Jurkat, Clone E6-1 (cell line): ENCODE measurements at regions not wholly inside any gene's neighbourhood (a gene's known extent, or its start where the extent isn't known, plus 50 kb on each side); places are given as distances from the start of the nearest gene placed in this dataset.

Experiments
- DNase-seq: peaks from one replicate; pipeline ENCODE4 v3.0.0-alpha.2; 2011; ENCODE audit warnings: low read depth, low spot score
- H3K4me3 ChIP-seq: 2 replicates; pipeline ENCODE4 v1.5.1; 2011; ENCODE audit warnings: mild to moderate bottlenecking, low read length, control low read depth, moderate library complexity

DNA sequence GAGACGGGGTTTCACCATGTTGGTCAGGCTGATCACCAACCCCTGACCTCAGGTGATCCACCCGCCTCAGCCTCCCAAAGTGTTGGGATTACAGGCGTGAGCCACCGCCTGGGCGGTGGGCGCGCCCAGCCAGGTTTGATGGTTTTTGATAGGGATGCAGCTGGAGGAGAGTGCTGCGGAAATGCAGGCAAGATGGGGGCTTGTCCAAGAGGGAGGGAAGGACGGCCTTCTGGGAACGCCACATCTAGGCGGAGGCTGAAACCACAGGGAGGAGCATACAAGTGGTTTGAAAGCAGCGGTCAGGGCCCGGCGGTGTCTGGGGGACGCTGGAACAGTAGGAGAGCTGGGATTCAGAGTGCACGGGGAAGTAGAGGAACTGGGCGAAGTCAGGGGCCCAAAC, 134.6 kb downstream of the VRK1 start:
- no peak overlapping the region for H3K4me3 ChIP-seq
- DNase-seq: no peak

DNA sequence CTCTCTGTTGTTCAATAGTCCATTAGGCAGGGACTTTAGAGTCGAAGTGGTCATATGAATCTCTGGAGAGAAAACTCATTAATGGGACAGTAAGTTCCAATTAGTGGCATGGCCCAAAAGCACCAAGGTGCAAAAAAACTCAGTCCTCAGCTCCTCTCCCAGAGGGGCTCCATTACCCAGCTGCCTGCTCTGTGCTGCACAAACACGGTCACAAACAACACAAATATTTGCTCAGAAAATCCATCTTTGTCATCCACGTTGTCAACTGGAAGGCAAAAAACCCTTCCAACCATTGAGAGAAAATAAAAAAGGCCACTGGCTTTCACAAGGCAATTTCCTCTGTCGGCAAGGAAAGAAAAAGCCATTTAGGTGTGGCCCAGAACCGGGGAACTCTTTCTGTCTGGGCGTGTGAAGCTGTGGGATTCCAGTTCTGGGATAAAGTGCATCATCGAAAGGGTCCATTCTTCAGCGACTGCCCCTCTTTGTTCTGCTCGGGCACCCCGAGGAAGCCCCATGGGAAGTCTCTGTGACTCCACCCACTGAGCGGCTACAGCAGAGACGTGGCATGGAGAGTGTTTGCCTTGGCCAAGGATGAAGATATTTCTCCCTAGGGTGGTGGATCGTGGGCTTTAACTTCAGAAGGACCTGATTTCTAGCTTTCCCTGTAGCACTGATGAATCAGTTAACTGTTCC, 137.6 kb downstream of the VRK1 start:
- DNase-seq: no peak
- no peak overlapping the region for H3K4me3 ChIP-seq

DNA sequence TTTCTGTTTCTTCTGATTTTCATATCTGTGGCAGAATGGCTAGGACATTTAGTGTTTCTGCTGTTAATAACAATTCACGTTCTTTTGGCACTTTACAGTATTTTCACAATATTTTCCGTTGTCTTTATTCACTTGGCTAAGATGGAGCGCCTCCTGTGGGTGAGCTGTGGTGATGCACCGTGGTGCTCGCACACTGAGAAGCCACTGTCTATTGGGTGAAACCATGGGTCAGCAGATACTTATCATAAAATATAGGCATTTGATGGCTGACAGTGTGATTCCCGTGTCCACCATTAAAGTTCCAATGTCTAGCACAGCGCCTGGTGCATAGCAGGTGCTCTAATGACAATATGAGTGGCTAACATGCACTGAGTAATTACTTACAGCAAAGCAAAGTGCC, 141.8 kb downstream of the VRK1 start:
- no peak overlapping the region for H3K4me3 ChIP-seq
- no peak for DNase-seq

DNA sequence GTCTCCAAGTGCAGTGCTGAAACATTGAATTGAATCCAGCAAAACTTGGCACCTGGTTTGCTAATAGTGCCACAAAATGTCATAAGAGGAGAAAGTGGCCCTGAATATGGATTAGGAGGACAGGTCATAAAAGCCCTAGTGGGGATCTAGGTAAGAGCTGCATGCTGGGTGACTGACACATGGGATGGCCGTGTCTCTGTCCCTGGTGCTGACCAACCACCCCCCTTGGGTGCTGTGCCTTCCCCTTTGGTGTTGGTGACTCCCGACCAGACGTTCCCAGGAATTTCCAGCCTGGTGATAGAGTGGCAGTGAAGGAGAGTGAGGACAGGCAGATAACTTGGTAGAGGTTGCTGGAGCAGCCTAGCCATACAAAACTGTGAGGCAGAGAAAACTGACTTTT, 142.8 kb downstream of the VRK1 start:
- H3K4me3 ChIP-seq: no peak overlapping the region
- DNase-seq: no peak

DNA sequence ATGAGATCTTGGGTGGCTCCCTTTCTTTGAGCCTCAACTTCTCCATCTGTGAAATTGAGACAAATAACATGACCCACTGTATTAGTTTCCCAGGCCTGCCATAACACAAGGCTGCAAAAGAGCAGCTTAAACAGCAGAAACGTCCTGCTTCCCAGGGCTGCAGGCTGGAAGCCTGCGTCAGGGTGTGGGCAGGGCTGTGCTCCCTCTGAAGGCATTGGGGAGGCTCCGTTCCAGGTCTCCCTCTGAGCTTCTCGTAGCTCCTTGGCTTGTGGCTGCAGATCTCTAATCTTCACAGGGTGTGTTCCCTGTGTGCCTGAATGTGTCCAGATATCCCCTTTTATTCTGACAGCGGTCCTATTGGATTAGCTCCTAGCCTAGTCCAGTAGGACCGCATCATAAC, 147.1 kb downstream of the VRK1 start:
- DNase-seq: no peak

DNA sequence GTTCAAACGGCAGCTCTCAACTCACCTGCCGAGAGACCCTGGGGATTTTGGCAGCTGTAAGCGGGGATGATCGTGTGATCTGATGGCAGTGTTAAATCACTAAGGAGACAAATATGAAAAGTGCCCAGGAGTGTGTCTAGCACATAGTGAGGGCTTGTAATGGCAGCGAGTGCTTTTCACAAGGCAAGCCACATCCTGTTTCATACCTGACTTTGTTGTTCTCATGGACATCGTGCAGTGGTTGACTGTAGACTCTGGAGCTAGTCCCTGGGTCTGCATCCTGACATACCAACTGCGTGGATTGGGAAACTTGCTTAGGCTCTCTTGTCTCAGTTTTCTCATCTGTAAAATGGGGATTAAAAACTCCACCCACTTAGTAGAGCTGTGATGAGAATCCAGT, 148.5 kb downstream of the VRK1 start:
- DNase-seq: no peak
- no peak overlapping the region for H3K4me3 ChIP-seq

More for the DNA sequence above, 147.1 kb downstream of the VRK1 start:
- H3K4me3 ChIP-seq: no peak overlapping the region

DNA sequence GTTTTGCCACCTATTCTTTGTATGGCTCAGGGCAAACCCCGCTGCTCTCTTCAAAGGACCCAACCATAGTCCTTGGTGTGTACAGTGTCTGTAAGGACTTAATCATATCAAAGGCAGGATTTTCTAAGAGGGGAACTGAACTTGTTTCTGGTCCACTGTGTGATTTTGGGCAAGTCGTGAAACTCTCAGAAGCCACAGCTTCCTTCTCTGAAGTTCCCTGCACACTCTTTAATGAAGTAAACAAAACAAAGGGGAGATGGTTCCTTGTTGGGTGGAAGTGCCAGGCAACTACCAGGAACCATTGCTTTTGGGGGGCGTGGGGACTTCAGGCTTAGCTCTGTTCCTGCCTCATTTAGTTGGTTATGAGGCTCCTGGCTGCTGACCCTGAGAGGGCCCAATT, 152.4 kb downstream of the VRK1 start:
- DNase-seq: no peak
- H3K4me3 ChIP-seq: no peak overlapping the region

DNA sequence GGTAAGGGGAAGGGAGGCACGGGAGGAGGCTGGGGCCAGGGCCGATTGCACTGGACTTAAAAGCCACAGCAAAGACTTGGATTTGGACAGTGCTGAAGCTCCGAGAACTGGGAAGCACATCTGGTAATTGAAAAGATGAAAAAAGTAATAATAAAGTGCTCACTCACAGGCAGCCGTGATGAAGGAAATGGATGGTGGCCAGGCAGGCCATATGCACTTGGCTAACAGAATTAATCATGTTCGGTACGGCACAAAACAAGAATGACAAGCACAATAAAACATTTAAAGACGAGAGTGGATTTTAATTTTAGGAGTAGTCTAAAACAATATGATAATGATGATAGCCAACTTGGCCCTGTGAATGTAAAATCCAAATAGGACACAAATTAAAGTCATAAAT, 154.3 kb downstream of the VRK1 start:
- no peak for DNase-seq
- H3K4me3 ChIP-seq: no peak overlapping the region

DNA sequence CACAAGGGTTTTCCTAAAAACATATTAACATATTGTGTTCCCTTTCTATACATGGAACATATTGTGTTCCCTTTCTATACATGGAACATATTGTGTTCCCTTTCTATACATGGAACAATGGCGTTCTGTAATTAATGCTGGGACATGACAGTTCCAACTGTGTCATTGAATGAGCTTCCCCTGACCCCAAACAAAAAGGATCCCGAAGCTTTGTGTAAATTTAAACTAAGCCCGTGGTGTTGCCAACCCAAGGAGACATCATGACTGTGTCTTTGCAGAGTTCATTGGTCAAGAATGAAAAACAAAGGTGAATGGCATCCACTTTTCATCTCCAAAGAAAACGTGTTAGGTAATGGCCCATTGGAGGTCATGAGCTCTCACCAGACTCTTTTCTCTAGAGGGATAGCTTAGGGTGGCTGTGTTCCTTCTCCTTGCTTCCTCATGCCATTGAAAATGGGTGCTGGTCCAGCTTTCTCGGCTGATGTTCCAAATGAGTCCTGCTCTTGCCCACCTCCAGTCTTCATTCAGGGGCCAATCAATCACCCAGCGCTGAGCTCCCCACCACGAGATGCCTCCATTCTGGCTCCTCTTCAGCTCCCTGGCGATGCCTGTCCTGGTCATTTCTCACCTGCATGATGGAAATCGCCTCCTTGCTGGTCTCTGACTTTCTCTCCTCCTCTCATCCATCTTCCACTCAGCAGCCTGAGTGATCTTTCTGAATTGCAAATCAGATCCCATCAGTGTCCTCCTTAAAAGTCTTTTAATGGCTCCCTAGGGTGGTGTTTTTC, 156.1 kb downstream of the VRK1 start:
- no peak overlapping the region for H3K4me3 ChIP-seq
- DNase-seq: no peak

DNA sequence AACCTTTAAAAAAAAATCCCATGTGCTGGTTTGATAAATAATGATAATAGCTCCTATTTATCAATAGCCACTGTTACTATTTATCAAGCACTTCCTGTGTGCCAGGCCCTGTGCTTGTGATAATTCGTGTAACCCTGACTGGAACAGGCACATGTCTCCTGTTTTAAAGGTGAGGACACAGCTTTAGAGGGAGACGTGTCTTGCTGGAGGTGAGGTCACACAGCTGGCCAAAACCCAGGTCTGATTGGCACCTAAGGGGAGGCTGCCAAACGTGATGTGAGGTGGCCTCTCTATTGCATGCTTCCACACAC, 156.6 kb downstream of the VRK1 start:
- DNase-seq: no peak
- H3K4me3 ChIP-seq: no peak overlapping the region

DNA sequence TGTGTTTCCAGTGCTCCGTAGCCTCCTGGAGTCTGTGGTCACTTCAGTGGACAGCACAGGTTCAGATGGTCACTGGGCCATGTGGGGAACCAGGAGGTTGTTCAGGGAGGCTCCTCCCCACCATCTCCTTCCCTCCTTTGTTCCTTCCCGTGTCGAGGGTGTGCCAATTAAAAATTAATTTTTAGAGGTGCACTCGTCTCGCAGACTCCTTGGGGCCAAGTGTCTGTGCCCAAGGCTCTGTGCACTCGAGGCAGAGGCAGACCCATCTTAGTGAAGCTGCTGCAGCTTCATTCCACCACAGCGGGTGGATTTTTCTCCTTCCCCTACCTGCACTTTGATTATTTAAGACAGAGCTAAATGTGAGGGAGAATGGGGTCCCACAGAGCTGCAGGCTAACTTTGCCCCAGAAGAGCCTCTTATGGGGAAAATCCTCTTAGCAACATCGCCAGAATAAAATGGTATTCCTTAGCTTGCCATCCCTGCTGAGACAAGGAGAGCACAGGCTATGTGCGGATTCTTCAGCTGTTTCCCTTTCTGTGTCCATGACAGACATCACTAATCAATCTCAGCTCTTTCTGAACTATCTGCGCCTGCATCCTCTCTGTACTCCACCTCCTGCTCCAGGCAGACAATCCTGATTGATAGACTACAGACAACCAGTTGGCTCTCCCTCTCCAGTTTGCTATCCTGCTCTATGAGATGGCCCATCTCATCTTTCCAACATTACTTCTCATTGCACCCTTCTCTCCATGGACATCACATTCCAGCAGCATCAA, 159.5 kb downstream of the VRK1 start:
- DNase-seq: no peak
- no peak overlapping the region for H3K4me3 ChIP-seq

DNA sequence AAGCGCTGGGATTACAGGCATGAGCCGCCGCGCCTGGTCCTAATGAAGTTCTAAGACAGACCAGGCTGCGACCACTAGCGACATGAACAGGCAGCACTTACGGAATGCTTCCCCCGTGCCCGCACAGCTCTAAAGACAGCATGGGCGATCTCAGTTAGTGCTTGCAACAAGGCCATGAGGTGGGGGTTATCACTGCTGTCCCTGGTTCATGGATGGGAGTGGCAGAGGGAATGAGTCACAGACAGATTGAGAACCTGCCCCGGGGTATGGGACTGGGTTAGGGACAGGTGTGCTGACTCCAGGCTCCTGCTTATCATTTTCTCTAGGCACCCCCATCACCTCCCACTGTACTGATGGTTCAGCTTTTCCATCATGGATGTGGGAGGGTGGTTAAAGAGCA, 160.9 kb downstream of the VRK1 start:
- H3K4me3 ChIP-seq: no peak overlapping the region
- no peak for DNase-seq

DNA sequence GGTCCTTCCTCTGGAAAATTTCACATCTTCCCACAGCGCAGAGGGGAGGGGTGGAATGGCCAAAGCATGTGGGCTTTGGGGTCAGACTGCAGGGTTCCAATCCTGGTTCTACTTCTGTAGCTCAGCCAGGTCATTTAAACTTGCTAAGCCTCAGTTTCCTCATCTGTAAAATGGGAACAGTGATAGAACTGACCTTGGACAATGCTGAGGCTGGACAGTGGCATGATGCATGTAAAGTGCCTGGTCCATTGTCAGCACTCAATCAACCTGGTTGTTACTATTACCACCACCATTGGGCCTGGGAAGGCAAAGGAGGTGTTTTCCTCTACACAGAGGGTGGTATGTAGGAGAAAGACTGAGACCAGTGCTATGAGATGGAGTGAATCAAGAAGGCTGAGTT, 162.8 kb downstream of the VRK1 start:
- no peak for DNase-seq
- no peak overlapping the region for H3K4me3 ChIP-seq

DNA sequence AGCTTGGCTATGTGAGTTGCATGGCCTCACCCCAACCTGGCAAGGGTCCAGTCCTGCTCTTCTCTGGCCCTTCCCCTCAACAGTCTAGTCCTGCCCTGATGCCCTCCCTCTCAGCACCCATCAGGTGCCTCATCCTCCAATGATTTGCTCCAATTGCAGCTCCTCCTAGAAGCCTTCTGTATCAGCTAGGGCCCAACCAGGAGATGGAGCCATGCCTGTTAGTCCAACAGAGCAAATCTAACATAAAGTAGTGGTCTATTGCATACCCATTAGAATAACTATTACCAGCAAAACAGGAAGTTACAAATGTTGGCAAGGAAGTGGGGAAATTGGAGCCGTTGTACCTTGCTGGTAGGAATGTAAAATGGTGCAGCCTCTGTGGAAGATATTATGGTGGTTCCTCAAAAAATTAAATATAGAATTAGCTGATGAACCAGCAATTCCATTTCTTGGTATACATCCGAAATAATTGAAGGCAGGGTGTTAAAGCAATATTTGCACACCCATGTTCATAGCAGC, 163.5 kb downstream of the VRK1 start:
- DNase-seq: no peak

DNA sequence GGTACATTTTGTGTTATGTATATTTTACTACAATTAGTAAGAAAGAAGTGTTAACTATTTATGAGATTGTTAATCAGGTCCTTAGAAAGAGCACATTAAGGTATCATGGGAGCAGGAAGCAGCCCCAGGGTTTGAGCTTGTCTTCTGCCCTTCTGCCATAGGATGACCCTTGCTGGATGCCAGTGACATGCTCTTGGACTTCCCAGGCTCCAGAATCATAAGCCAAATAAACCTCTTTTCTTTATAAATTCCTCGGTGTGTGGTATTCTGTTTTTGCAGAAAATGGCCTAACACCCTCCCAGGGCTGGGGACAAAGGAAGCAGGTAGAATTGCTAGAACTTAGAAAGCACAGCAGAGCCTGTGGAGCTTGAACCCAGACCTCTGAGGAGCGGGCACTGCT, 164.7 kb downstream of the VRK1 start:
- H3K4me3 ChIP-seq: no peak overlapping the region
- no peak for DNase-seq

More for the DNA sequence above, 163.5 kb downstream of the VRK1 start:
- H3K4me3 ChIP-seq: no peak overlapping the region

DNA sequence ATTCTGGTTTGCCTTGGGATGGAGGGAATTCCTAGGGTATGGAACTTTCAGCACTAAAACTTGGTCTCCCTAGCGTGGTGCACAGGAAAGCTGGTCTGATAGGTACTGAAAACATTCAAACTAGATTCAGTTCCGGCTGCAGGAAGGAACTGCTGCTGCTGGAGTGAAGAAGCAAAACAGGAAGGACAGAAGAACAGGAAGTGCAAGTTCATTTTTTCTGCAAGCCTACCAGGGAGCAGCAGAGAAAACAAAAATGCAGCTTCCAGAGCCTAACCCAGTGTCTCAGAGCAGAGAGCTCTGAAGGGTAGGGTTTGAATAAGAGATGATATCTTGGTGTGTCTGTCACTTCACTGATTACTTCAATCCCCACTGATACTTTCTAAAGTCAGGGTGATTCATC, 165.2 kb downstream of the VRK1 start:
- peak; percentile 52 for DNase-seq
- H3K4me3 ChIP-seq: no peak overlapping the region

DNA sequence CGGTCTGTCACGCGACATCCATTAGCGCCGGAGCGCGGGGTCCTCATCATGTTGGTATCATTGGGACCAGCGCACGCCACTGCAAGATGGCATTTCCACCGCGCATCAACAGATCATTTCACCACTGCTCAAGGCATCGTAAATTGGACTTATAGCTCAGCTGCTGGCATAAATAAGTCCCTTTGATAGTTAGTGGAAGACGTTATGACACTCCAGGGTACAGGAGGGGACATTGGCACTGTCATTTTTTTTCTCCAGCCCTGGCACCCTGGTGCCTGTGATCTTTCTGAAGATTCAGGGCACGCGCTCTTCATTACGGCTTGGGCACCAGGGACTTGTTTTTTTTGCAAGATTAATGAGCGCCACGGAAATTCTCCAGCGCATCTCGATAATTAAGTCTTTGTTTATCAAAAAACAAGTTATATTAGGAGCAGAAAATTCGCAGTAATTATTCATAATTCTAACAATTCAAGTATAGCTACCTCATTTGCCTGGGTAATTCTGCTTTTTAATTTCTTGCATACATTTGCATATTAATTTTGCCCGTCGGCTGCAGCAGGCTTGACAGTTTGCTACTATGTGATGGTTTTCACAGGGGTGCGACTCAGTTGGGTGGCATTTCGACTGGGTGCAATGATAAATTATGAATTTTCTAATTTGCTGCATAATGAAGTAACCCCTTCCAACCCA, 167.7 kb downstream of the VRK1 start:
- no peak overlapping the region for H3K4me3 ChIP-seq
- no peak for DNase-seq

DNA sequence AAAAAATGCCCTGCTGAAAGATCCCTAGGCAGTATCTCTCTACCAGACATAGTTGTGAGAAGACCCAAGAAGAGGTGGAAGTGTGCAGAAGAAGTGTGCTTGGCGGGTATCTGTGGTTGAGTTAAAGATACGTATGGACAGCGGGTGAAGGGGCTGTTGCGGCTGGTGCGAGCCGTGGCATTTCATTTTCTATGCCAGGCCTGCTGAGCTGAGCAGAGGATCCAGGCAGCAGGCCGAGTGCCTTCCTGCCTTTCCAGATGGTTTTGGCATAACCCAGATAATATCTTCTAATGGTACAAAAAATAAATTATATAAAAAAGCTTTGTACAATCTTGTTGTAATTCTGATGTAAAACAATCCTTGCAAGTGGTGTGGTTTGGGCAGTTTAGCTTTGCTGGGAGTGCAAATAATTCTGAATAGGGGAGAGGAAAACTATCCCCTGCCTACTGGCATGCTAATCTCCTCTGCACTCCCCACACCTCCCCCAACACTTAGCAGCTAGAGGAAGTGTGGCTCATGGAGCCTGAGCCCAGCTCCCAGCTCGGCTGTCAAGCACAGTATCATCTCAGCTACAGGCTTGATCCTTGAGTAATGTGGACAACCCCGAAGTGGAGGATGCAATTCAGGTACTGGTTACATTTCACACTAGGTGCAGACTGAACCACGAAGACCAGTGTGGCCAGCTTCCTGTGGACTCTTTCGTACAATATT, 168.9 kb downstream of the VRK1 start:
- DNase-seq: no peak
- no peak overlapping the region for H3K4me3 ChIP-seq

DNA sequence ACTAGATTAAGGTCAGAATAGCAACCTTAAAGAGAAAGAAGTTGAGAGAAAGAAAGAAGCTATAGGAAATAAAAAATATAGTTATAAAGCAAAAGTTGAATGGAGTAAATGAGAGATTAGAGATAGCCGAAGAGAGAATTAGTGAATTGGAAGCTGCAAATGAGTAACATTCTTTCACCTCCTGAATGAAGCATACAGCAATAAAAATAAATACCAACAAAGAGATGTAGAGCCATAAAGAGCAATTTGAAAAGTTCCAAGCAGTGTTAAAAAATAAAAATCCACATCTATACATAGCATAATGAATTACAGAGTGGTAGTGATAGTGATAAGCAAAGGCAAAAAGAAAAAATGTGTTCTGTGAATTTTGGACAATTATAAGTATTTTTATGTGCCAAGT, 177.9 kb downstream of the VRK1 start:
- H3K4me3 ChIP-seq: no peak overlapping the region
- no peak for DNase-seq
